Loucy (cell line): ENCODE measurements at regions not wholly inside any gene's neighbourhood (a gene's known extent, or its start where the extent isn't known, plus 50 kb on each side); places are given as distances from the start of the nearest gene placed in this dataset.

Experiments
- H2AFZ ChIP-seq: fragments of 200-600 bp; sonication (generic); 2 replicates; pipeline ENCODE4 v1.6.0; 2016; ENCODE audit warnings: antibody characterized with exemption, mild to moderate bottlenecking, low read length, moderate library complexity
- H3F3A ChIP-seq: fragments of 200-600 bp; 2 replicates; pipeline ENCODE4 v1.6.0; 2016; ENCODE audit warnings: antibody characterized with exemption, low read depth, mild to moderate bottlenecking
- H3K27me3 ChIP-seq: fragments of 200-600 bp; sonication (generic); 2 replicates; pipeline ENCODE4 v1.6.1; 2014; ENCODE audit warnings: low read length, mild to moderate bottlenecking; ENCODE audit not compliant: insufficient read depth, poor library complexity, severe bottlenecking
- H3K36me3 ChIP-seq: fragments of 200-600 bp; sonication (generic); 2 replicates; pipeline ENCODE4 v1.6.1; 2016; ENCODE audit warnings: low read length; ENCODE audit not compliant: insufficient read depth
- H3K4me1 ChIP-seq: fragments of 200-600 bp; sonication (generic); 2 replicates; pipeline ENCODE4 v1.5.1; 2014; ENCODE audit warnings: low read length, mild to moderate bottlenecking; ENCODE audit not compliant: insufficient read depth, poor library complexity, severe bottlenecking
- H3K4me2 ChIP-seq: fragments of 200-600 bp; sonication (generic); 2 replicates; pipeline ENCODE4 v1.6.0; 2014; ENCODE audit warnings: antibody characterized with exemption, low read length, low read depth, mild to moderate bottlenecking; ENCODE audit not compliant: poor library complexity, severe bottlenecking
- H3K4me3 ChIP-seq: fragments of 200-600 bp; sonication (generic); 2 replicates; pipeline ENCODE4 v1.5.1; 2014; ENCODE audit warnings: low read length, mild to moderate bottlenecking, mixed read lengths; ENCODE audit not compliant: poor library complexity, severe bottlenecking
- H3K79me2 ChIP-seq: fragments of 200-600 bp; sonication (generic); 2 replicates; pipeline ENCODE4 v1.6.1; 2014; ENCODE audit warnings: low read length; ENCODE audit not compliant: insufficient read depth
- H3K9ac ChIP-seq: fragments of 200-600 bp; sonication (generic); 2 replicates; pipeline ENCODE4 v1.6.0; 2014; ENCODE audit warnings: mild to moderate bottlenecking, low read depth, low read length, moderate library complexity; ENCODE audit not compliant: poor library complexity, severe bottlenecking
- H3K9me2 ChIP-seq: fragments of 200-600 bp; sonication (generic); replicated peaks from 2 replicates; pipeline ENCODE4 v1.6.1; 2016; ENCODE audit warnings: low read depth, low read length, mixed read lengths
- H3K9me3 ChIP-seq: fragments of 200-600 bp; sonication (generic); 2 replicates; pipeline ENCODE4 v1.6.1; 2014; ENCODE audit warnings: mild to moderate bottlenecking, antibody characterized with exemption, low read length, low read depth; ENCODE audit not compliant: insufficient read depth
- H4K20me1 ChIP-seq: fragments of 200-600 bp; sonication (generic); 2 replicates; pipeline ENCODE4 v1.6.0; 2014; ENCODE audit warnings: antibody characterized with exemption, low read length, mild to moderate bottlenecking; ENCODE audit not compliant: insufficient read depth, poor library complexity, severe bottlenecking
- EZH2phosphoT487 ChIP-seq: fragments of 200-600 bp; IDR thresholded peaks from 2 replicates; pipeline ENCODE4 v1.6.1; 2018; ENCODE audit warnings: antibody characterized with exemption, mild to moderate bottlenecking, moderate library complexity, borderline replicate concordance
- TF ChIP-seq, protein P1 (sequence below): fragments of 200-600 bp; sonication (generic); conservative IDR thresholded peaks from 2 replicates; pipeline ENCODE4 v1.5.1; 2014; ENCODE audit warnings: mild to moderate bottlenecking, antibody characterized with exemption, low read length

DNA sequence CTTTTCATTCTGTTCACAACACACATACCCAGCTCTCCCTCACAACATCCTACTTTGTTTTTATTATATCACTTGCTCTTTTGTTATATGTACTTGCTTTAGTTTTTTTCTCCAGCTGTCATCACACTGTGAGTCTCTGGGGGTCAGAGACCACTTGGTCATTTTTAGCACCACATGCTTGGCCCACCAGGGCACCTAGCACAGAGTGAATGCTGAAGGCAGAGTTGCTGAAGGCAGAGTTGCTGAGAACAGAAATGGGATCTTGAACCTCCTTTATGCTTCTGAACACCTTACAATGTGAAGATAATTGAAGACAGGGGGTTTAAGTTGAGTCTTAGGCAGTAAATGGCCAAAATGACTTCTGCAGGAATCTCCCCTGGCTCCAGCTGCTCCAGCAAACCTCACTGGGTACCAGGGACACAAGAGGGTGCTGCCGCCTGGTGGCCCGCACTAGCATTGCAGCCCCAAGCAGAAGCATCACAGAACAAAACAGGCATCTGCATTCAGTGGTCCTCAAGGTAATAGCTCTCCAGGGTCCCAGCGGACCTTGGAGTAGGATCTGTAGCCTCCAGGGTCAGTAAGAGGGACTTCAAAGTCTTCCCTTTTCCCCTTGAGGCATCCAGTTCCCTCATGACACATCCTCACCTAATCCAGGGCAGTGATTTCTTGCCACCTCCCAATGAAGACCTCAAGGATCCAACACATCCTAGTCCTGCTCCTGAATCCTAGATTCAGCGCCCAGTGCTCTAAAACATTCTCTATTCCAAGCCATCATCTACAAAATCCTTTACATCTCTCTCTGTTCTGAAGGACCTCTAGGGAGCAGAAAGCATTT lies 1972.6 kb downstream of the TP53TG3F start:
- H4K20me1 ChIP-seq: no peaks in the 10 kb centered on the region
- H3K9me3 ChIP-seq: no peaks in the 10 kb centered on the region
- TF ChIP-seq EZH2phosphoT487: no peak
- TF ChIP-seq, protein P1, sequence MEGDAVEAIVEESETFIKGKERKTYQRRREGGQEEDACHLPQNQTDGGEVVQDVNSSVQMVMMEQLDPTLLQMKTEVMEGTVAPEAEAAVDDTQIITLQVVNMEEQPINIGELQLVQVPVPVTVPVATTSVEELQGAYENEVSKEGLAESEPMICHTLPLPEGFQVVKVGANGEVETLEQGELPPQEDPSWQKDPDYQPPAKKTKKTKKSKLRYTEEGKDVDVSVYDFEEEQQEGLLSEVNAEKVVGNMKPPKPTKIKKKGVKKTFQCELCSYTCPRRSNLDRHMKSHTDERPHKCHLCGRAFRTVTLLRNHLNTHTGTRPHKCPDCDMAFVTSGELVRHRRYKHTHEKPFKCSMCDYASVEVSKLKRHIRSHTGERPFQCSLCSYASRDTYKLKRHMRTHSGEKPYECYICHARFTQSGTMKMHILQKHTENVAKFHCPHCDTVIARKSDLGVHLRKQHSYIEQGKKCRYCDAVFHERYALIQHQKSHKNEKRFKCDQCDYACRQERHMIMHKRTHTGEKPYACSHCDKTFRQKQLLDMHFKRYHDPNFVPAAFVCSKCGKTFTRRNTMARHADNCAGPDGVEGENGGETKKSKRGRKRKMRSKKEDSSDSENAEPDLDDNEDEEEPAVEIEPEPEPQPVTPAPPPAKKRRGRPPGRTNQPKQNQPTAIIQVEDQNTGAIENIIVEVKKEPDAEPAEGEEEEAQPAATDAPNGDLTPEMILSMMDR: peak; percentile 82
- no peak overlapping the region for H3K4me3 ChIP-seq
- no peaks in the 10 kb centered on the region for H3K27me3 ChIP-seq
- H3K9ac ChIP-seq: no peak overlapping the region
- H3K79me2 ChIP-seq: no peaks in the 10 kb centered on the region
- no peaks in the 10 kb centered on the region for H3K9me2 ChIP-seq
- no peak overlapping the region for H2AFZ ChIP-seq
- no peaks in the 10 kb centered on the region for H3F3A ChIP-seq
- no peaks in the 10 kb centered on the region for H3K4me1 ChIP-seq
- no peak overlapping the region for H3K4me2 ChIP-seq
- H3K36me3 ChIP-seq: no peaks in the 10 kb centered on the region

DNA sequence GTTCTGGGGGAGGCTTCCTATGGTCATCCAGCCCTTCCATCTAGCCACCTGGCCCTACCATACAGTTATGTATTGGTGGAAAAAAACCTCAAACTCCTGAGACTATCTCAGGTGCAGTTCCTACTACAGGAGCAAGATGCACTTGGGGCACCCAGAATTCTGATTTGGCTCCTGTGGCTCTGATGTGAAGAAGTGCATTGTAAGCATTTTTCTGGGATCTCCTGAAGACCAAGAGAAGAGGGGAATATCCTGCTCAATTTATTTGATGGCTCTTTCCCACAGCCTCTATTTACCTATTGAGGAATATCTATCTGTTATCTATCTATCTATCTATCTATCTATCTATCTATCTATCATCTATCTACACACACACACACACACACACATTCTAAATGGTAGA lies 1981.5 kb downstream of the TP53TG3F start:
- H4K20me1 ChIP-seq: no peaks in the 10 kb centered on the region
- no peaks in the 10 kb centered on the region for H3K79me2 ChIP-seq
- H3K27me3 ChIP-seq: no peaks in the 10 kb centered on the region
- no peak overlapping the region for H2AFZ ChIP-seq
- peaks cover 2% of the 10 kb centered on the region; the same call in 1 of the 2 replicates for H3K9me3 ChIP-seq
- H3K9me2 ChIP-seq: no peaks in the 10 kb centered on the region
- H3K9ac ChIP-seq: no peak overlapping the region
- no peaks in the 10 kb centered on the region for H3K4me1 ChIP-seq
- H3F3A ChIP-seq: no peaks in the 10 kb centered on the region
- TF ChIP-seq, protein P1: no peak
- TF ChIP-seq EZH2phosphoT487: no peak
- no peaks in the 10 kb centered on the region for H3K36me3 ChIP-seq
- no peak overlapping the region for H3K4me2 ChIP-seq
- no peak overlapping the region for H3K4me3 ChIP-seq

DNA sequence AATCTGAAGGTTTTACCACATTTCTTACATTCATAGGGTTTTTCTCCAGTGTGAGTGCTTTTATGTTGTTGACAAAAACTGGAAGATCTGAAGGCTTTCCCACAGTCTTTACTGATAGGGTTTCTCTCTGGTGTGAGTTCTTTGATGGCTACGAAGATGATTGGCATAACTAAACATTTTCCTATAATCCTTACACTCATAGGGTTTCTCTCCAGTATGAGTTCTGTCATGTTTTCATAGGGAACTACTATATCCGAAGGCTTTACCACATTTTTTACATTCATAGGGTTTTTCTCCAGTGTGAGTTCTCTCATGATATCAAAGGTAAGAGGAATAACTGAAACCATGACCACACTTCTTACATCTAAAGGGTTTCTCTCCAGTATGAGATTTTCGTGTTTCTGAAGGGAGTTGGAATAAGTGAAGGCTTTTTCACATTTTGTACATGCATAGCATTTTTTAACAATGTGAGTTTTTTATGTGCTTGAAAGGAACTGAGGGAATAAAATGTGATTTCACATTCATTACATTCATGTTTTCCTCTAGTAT lies 1987.7 kb downstream of the TP53TG3F start:
- Histone ChIP-seq H3K9me2 (no peaks in the 10 kb centered on the region), H3K9me3 (peaks cover 13% of the 10 kb centered on the region; the same call in 1 of the 2 replicates), H3K36me3 (no peaks in the 10 kb centered on the region)

More for the DNA sequence above, 1987.7 kb downstream of the TP53TG3F start:
- Histone ChIP-seq H3K4me2 (no peak overlapping the region), H3F3A (no peaks in the 10 kb centered on the region), H2AFZ (no peak overlapping the region), H4K20me1 (no peaks in the 10 kb centered on the region), H3K4me1 (no peaks in the 10 kb centered on the region), H3K27me3 (no peaks in the 10 kb centered on the region), H3K79me2 (no peaks in the 10 kb centered on the region), H3K4me3 (no peak overlapping the region), H3K9ac (no peak overlapping the region)
- no peak for TF ChIP-seq EZH2phosphoT487
- TF ChIP-seq, protein P1: no peak
